SK-N-SH (cell line): ENCODE measurements at regions not wholly inside any gene's neighbourhood (a gene's known extent, or its start where the extent isn't known, plus 50 kb on each side); places are given as distances from the start of the nearest gene placed in this dataset.

ENCODE experiments used
- CTCF ChIA-PET: fragments of 300-600, 350-600 bp; formaldehyde crosslinking; extraction: SDS; loops from one replicate; lab custom pipeline; 2021; lab: Yijun Ruan, JAX
- POLR2A ChIA-PET: fragments of 350-600 bp; sonication (Branson Sonifier 250); formaldehyde crosslinking; extraction: SDS; loops from one replicate; lab custom pipeline; 2020; ENCODE audit warnings: antibody characterized with exemption, inconsistent platforms; lab: Yijun Ruan, JAX
- DNase-seq: peaks from one replicate; pipeline ENCODE4 v3.0.0; 2012
- H2AFZ ChIP-seq: fragments of 200-600 bp; sonication (generic); 2 replicates; pipeline ENCODE4 v1.8.1; 2016; ENCODE audit warnings: antibody characterized with exemption, mild to moderate bottlenecking, low read depth
- H3F3A ChIP-seq: fragments of 200-600 bp; sonication (generic); replicated peaks from 2 replicates; pipeline ENCODE3; 2016; ENCODE audit warnings: antibody characterized with exemption, mild to moderate bottlenecking; ENCODE audit not compliant: insufficient read depth
- H3K27ac ChIP-seq, 2 experiments: fragments of 200-500 bp in 1 of 2; fragments of 200-600 bp in 1 of 2; sonication (Bioruptor generic) in 1 of 2; sonication (generic), shearing (Covaris generic) in 1 of 2; 2 replicates each; pipeline versions ENCODE4 v1.5.1 to v1.6.1; 2014 to 2016; ENCODE audit warnings: low read depth in 2 of 2, inconsistent platforms in 1 of 2, low read length in 1 of 2, mild to moderate bottlenecking in 1 of 2, mixed read lengths in 1 of 2
- H3K27me3 ChIP-seq: fragments of 200-600 bp; sonication (generic), shearing (Covaris generic); 2 replicates; pipeline ENCODE4 v1.6.1; 2016; ENCODE audit warnings: mixed run types; ENCODE audit not compliant: insufficient read depth
- H3K36me3 ChIP-seq, 2 experiments: fragments of 200-500 bp in 1 of 2; fragments of 200-600 bp in 1 of 2; sonication (Bioruptor generic) in 1 of 2; sonication (generic) in 1 of 2; replicated peaks in 1 of 2; 2 replicates each; pipeline versions ENCODE3 to v1.5.1; 2014 to 2016; ENCODE audit warnings: low read length in 1 of 2, mild to moderate bottlenecking in 1 of 2; ENCODE audit not compliant: insufficient read depth in 2 of 2, control insufficient read depth in 1 of 2
- H3K4me1 ChIP-seq, 2 experiments: fragments of 200-500 bp in 1 of 2; fragments of 200-600 bp in 1 of 2; sonication (Bioruptor generic) in 1 of 2; sonication (generic), shearing (Covaris generic) in 1 of 2; 2 replicates each; pipeline versions ENCODE4 v1.5.1 to v1.6.1; 2014 to 2016; ENCODE audit warnings: low read depth in 1 of 2, low read length in 1 of 2, mixed run types in 1 of 2; ENCODE audit not compliant: insufficient read depth in 2 of 2, control insufficient read depth in 1 of 2
- H3K4me2 ChIP-seq: fragments of 200-600 bp; sonication (generic), shearing (Covaris generic); 2 replicates; pipeline ENCODE4 v1.6.1; 2017; ENCODE audit warnings: mixed run types
- H3K4me3 ChIP-seq, 2 experiments: fragments of 200-500 bp in 1 of 2; fragments of 200-600 bp in 1 of 2; sonication (Bioruptor generic) in 1 of 2; sonication (generic), shearing (Covaris generic) in 1 of 2; 2 replicates each; pipeline versions ENCODE4 v1.5.1 to v1.8.1; 2014 to 2016; ENCODE audit warnings: low read depth in 2 of 2, inconsistent platforms in 1 of 2, low read length in 1 of 2, mild to moderate bottlenecking in 1 of 2, mixed read lengths in 1 of 2, moderate library complexity in 1 of 2
- H3K79me2 ChIP-seq: fragments of 200-600 bp; sonication (generic); 2 replicates; pipeline ENCODE4 v1.8.1; 2017; ENCODE audit warnings: mild to moderate bottlenecking; ENCODE audit not compliant: insufficient read depth
- H3K9ac ChIP-seq: fragments of 200-600 bp; sonication (generic); 2 replicates; pipeline ENCODE4 v1.6.1; 2017; ENCODE audit warnings: mixed run types
- H3K9me2 ChIP-seq: fragments of 200-600 bp; sonication (generic); 2 replicates; pipeline ENCODE4 v1.6.1; 2017; ENCODE audit warnings: mixed run types
- H3K9me3 ChIP-seq: fragments of 200-600 bp; sonication (generic); 2 replicates; pipeline ENCODE4 v1.6.1; 2017; ENCODE audit warnings: mixed run types, mild to moderate bottlenecking, moderate library complexity
- H4K20me1 ChIP-seq: fragments of 200-600 bp; sonication (generic); 2 replicates; pipeline ENCODE4 v1.6.1; 2017; ENCODE audit warnings: mild to moderate bottlenecking, mixed run types; ENCODE audit not compliant: insufficient read depth
- CHD2 ChIP-seq: fragments of 150-350 bp; IDR thresholded peaks from 2 replicates; pipeline ENCODE4 v1.6.1; 2018; ENCODE audit warnings: low read length; ENCODE audit not compliant: partially characterized antibody
- CTCF ChIP-seq: fragments of 200-600 bp; sonication (generic); IDR thresholded peaks from 2 replicates; pipeline ENCODE4 v1.6.1; 2017; ENCODE audit warnings: antibody characterized with exemption, mild to moderate bottlenecking, moderate library complexity
- EP300 ChIP-seq, 2 experiments: IDR thresholded peaks; 2 replicates each; pipeline versions ENCODE4 v1.4.0 to v1.6.1; 2012; ENCODE audit warnings: borderline replicate concordance in 1 of 2, low read depth in 1 of 2, low read length in 1 of 2
- EZH2phosphoT487 ChIP-seq: fragments of 200-600 bp; sonication (generic); IDR thresholded peaks from 2 replicates; pipeline ENCODE4 v1.6.1; 2017; ENCODE audit warnings: low read depth, mixed run types, mild to moderate bottlenecking, antibody characterized with exemption, moderate library complexity, borderline replicate concordance
- GATA2 ChIP-seq: sonication (generic); formaldehyde crosslinking; IDR thresholded peaks from 2 replicates; pipeline ENCODE4 v1.5.0; 2020; ENCODE audit warnings: mild to moderate bottlenecking, missing genetic modification reagents
- IRF3 ChIP-seq: fragments of 150-350 bp; IDR thresholded peaks from 2 replicates; pipeline ENCODE4 v1.6.1; 2016; ENCODE audit warnings: mild to moderate bottlenecking, low read depth, low read length
- JUND ChIP-seq: IDR thresholded peaks from 2 replicates; pipeline ENCODE4 v1.4.0; 2012
- MEF2A ChIP-seq: IDR thresholded peaks from 2 replicates; pipeline ENCODE4 v1.4.0; 2012; ENCODE audit warnings: low read depth, borderline replicate concordance
- MXI1 ChIP-seq: IDR thresholded peaks from 2 replicates; pipeline ENCODE4 v1.6.1; 2012; ENCODE audit warnings: mild to moderate bottlenecking, low read depth, low read length, improper control_type of control experiment
- NFIC ChIP-seq: IDR thresholded peaks from 2 replicates; pipeline ENCODE4 v1.4.0; 2012; ENCODE audit warnings: borderline replicate concordance
- NRF1 ChIP-seq: IDR thresholded peaks from 2 replicates; pipeline ENCODE4 v1.6.1; 2012; ENCODE audit warnings: low read depth, mild to moderate bottlenecking, low read length
- POLR2AphosphoS5 ChIP-seq: IDR thresholded peaks from 2 replicates; pipeline ENCODE4 v1.6.1; 2012; ENCODE audit warnings: low read depth, low read length
- RAD21 ChIP-seq: IDR thresholded peaks from 2 replicates; pipeline ENCODE4 v1.6.1; 2012; ENCODE audit warnings: mild to moderate bottlenecking, low read length
- REST ChIP-seq: IDR thresholded peaks from 2 replicates; pipeline ENCODE4 v1.6.1; 2012; ENCODE audit warnings: mild to moderate bottlenecking, low read depth, low read length, moderate library complexity
- RFX5 ChIP-seq: IDR thresholded peaks from 2 replicates; pipeline ENCODE4 v1.6.1; 2012; ENCODE audit warnings: mild to moderate bottlenecking, improper control_type of control experiment, low read length
- RXRA ChIP-seq: IDR thresholded peaks from 2 replicates; pipeline ENCODE4 v1.4.0; 2012; ENCODE audit warnings: low read depth, mild to moderate bottlenecking, borderline replicate concordance
- SIN3A ChIP-seq: IDR thresholded peaks from 2 replicates; pipeline ENCODE4 v1.6.1; 2012; ENCODE audit warnings: low read depth, mild to moderate bottlenecking, low read length, moderate library complexity, borderline replicate concordance
- TEAD4 ChIP-seq: IDR thresholded peaks from 2 replicates; pipeline ENCODE4 v1.4.0; 2012; ENCODE audit warnings: mild to moderate bottlenecking, borderline replicate concordance; ENCODE audit not compliant: insufficient read depth
- YY1 ChIP-seq: IDR thresholded peaks from 2 replicates; pipeline ENCODE4 v1.4.0; 2012; ENCODE audit warnings: low read depth, mild to moderate bottlenecking
- WGBS: methylation state at CpG from one replicate; pipeline ENCODE4 v1.1.6; 2017; ENCODE audit warnings: low lambda C conversion rate; 5-methylcytosine and 5-hydroxymethylcytosine counted together

- Histone ChIP-seq H4K20me1 (no peaks in the 10 kb centered on the region), H3K4me3 (no peak overlapping the region), H3K4me1 (no peaks in the 10 kb centered on the region; a peak in 1 of 4 replicates), H3K9me2 (no peaks in the 10 kb centered on the region), H3K4me2 (no peak overlapping the region), H3F3A (no peaks in the 10 kb centered on the region), H3K79me2 (no peaks in the 10 kb centered on the region), H3K27ac (no peak overlapping the region)
- no peak for DNase-seq
- TF ChIP-seq RAD21 (no peak), NRF1 (no peak), RFX5 (no peak), IRF3 (no peak), YY1 (no peak), SIN3A (no peak), TEAD4 (no peak), EP300 (IDR thresholded peaks at IDR 0.05; ENCODE audit: borderline replicate concordance in 1 of 2, low read depth in 1 of 2, low read length in 1 of 2) (no peak), POLR2AphosphoS5 (no peak), EZH2phosphoT487 (no peak), MXI1 (no peak), MEF2A (no peak), CHD2 (no peak)
- TF ChIP-seq, all 33 proteins: peak for 0
- Histone ChIP-seq H3K27me3 (no peaks in the 10 kb centered on the region), H3K9me3 (no peaks in the 10 kb centered on the region), H2AFZ (no peak overlapping the region), H3K36me3 (no peaks in the 10 kb centered on the region), H3K9ac (no peak overlapping the region)
- WGBS, result 9% methylated on average over 1 of the region's 1 CpG
- CTCF ChIA-PET, result interaction anchor here (0.8 kb wide), 1 partner anchor 13 kb away, joined by 3 read pairs; no protein-coding TSS in a partner anchor
- POLR2A ChIA-PET, result no interaction called here
Observed at GRCh38 chr1:190936337-190936736, 458.7 kb upstream of the BRINP3 start.

- Histone ChIP-seq H3F3A (no peaks in the 10 kb centered on the region), H3K27ac (no peak overlapping the region), H3K4me1 (no peaks in the 10 kb centered on the region; a peak in 1 of 4 replicates), H4K20me1 (no peaks in the 10 kb centered on the region), H3K9ac (no peak overlapping the region)
- TF ChIP-seq YY1 (no peak), CHD2 (no peak), RXRA (no peak), CTCF (no peak), REST (no peak), GATA2 (CRISPR knock-in tag) (no peak), RFX5 (no peak), NFIC (no peak), MXI1 (no peak), JUND (no peak)
- TF ChIP-seq, all 33 proteins: peak for 0
- no peak overlapping the region for H3K4me2 ChIP-seq
- no peaks in the 10 kb centered on the region for H3K9me2 ChIP-seq
- DNase-seq, result no peak
- no peak overlapping the region for H2AFZ ChIP-seq
- no peaks in the 10 kb centered on the region for H3K79me2 ChIP-seq
- no peak overlapping the region for H3K4me3 ChIP-seq
- no peaks in the 10 kb centered on the region for H3K9me3 ChIP-seq
- POLR2A ChIA-PET, result no interaction called here
- no peaks in the 10 kb centered on the region for H3K27me3 ChIP-seq
- WGBS, result 13% methylated on average over 2 of the region's 2 CpGs
- H3K36me3 ChIP-seq, result no peaks in the 10 kb centered on the region
- CTCF ChIA-PET, result no interaction called here
Observed at GRCh38 chr1:190940951-190941350, 463.3 kb upstream of the BRINP3 start.
